Erythroblast (primary cell): ENCODE measurements at regions not wholly inside any gene's neighbourhood (a gene's known extent, or its start where the extent isn't known, plus 50 kb on each side); places are given as distances from the start of the nearest gene placed in this dataset.

ENCODE experiments used
- GATA1 ChIP-seq: IDR thresholded peaks from 2 replicates; pipeline ENCODE4 v1.6.1; 2011; ENCODE audit warnings: low read depth, mild to moderate bottlenecking, control low read depth, low read length, moderate library complexity
- POLR2A ChIP-seq: IDR thresholded peaks from 2 replicates; pipeline ENCODE4 v1.6.1; 2011; ENCODE audit warnings: mild to moderate bottlenecking, low read length

- TF ChIP-seq POLR2A (no peak), GATA1 (no peak)
These were observed 93.6 kb upstream of the POU1F1 start for GRCh38 chr3:87370007-87370406.
